Kidney (tissue), 13 donors: ENCODE measurements at regions not wholly inside any gene's neighbourhood (a gene's known extent, or its start where the extent isn't known, plus 50 kb on each side); places are given as distances from the start of the nearest gene placed in this dataset.

Source experiments
- DNase-seq, 5 donors: peaks; one replicate each; pipeline ENCODE4 v3.0.0-alpha.2; 2013 to 2020
- FAIRE-seq: peaks from 2 replicates; lab custom pipeline; 2012; peaks lifted over from hg19 to GRCh38; lab: Jason Lieb, UNC
- H3K27ac ChIP-seq, 2 donors: one replicate each; pipeline ENCODE4 v1.7.0; 2013; ENCODE audit warnings: low read depth in 2 of 2, low read length in 2 of 2, inconsistent platforms in 1 of 2
- H3K27me3 ChIP-seq: one replicate; pipeline ENCODE4 v1.7.1; 2013; ENCODE audit warnings: low read length, inconsistent platforms; ENCODE audit not compliant: control insufficient read depth, insufficient read depth
- H3K36me3 ChIP-seq, 3 donors: one replicate each; pipeline versions ENCODE4 v1.7.0 to v1.7.1; 2013; ENCODE audit warnings: low read length in 3 of 3, control low read depth in 1 of 3, inconsistent platforms in 1 of 3; ENCODE audit not compliant: insufficient read depth in 3 of 3, control insufficient read depth in 2 of 3
- H3K4me1 ChIP-seq, 3 donors: one replicate each; pipeline versions ENCODE4 v1.7.0 to v1.7.1; 2013; ENCODE audit warnings: low read length in 3 of 3, inconsistent platforms in 1 of 3, low read depth in 1 of 3; ENCODE audit not compliant: control insufficient read depth in 2 of 3, insufficient read depth in 2 of 3
- H3K4me3 ChIP-seq, 3 donors: one replicate each; pipeline versions ENCODE4 v1.7.0 to v1.8.1; 2013; ENCODE audit warnings: low read length in 3 of 3, control low read depth in 1 of 3, inconsistent platforms in 1 of 3
- H3K9ac ChIP-seq, 3 donors: one replicate each; pipeline versions ENCODE4 v1.7.0 to v1.7.1; 2013; ENCODE audit warnings: low read length in 3 of 3, control low read depth in 1 of 3, inconsistent platforms in 1 of 3
- H3K9me3 ChIP-seq, 3 donors: one replicate each; pipeline versions ENCODE4 v1.7.0 to v1.7.1; 2013; ENCODE audit warnings: low read length in 3 of 3, control low read depth in 1 of 3, inconsistent platforms in 1 of 3; ENCODE audit not compliant: control insufficient read depth in 2 of 3, insufficient read depth in 1 of 3
- intact Hi-C: fragments of 100-400 bp; cut with DNase I; formaldehyde crosslinking; loops from one replicate; pipeline ENCODE4 v1.11.1; 2022
- TF ChIP-seq, protein P1 (sequence below): IDR thresholded peaks from 3 replicates; pipeline ENCODE4 v1.5.1; 2012; ENCODE audit warnings: mild to moderate bottlenecking, moderate library complexity, borderline replicate concordance; ENCODE audit not compliant: insufficient read depth; ENCODE audit errors: extremely low read depth
- donor health status: control.
- donor health status: control.
- donor health status: control.
- donor health status: control.
- donor health status: control.
- donor health status: DM: yes; HTN: yes; CAD: no.
- donor health status: Normal renal cell carcinoma (clear cell type).

GRCh38 chr12:114045349-114045748 lies 79.2 kb upstream of the RBM19 start:
- peak in 1 of 5 donors; percentile 3 for DNase-seq
- TF ChIP-seq, protein P1, sequence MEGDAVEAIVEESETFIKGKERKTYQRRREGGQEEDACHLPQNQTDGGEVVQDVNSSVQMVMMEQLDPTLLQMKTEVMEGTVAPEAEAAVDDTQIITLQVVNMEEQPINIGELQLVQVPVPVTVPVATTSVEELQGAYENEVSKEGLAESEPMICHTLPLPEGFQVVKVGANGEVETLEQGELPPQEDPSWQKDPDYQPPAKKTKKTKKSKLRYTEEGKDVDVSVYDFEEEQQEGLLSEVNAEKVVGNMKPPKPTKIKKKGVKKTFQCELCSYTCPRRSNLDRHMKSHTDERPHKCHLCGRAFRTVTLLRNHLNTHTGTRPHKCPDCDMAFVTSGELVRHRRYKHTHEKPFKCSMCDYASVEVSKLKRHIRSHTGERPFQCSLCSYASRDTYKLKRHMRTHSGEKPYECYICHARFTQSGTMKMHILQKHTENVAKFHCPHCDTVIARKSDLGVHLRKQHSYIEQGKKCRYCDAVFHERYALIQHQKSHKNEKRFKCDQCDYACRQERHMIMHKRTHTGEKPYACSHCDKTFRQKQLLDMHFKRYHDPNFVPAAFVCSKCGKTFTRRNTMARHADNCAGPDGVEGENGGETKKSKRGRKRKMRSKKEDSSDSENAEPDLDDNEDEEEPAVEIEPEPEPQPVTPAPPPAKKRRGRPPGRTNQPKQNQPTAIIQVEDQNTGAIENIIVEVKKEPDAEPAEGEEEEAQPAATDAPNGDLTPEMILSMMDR: no peak
- intact Hi-C loops: no loop called here

GRCh38 chr12:114041590-114041989 lies 75.5 kb upstream of the RBM19 start:
- intact Hi-C loops: no loop called here
- H3K27me3 ChIP-seq: no peaks in the 10 kb centered on the region

More at GRCh38 chr12:114045349-114045748, 79.2 kb upstream of the RBM19 start:
- Histone ChIP-seq H3K27ac (no peak overlapping the region), H3K4me1 (no peaks in the 10 kb centered on the region), H3K27me3 (no peaks in the 10 kb centered on the region), H3K36me3 (no peaks in the 10 kb centered on the region), H3K9ac (no peak overlapping the region), H3K9me3 (peaks cover 0 to 4% (median 0%) of the 10 kb centered on the region in 3 donors), H3K4me3 (no peak overlapping the region)
- no peak for FAIRE-seq

DNA sequence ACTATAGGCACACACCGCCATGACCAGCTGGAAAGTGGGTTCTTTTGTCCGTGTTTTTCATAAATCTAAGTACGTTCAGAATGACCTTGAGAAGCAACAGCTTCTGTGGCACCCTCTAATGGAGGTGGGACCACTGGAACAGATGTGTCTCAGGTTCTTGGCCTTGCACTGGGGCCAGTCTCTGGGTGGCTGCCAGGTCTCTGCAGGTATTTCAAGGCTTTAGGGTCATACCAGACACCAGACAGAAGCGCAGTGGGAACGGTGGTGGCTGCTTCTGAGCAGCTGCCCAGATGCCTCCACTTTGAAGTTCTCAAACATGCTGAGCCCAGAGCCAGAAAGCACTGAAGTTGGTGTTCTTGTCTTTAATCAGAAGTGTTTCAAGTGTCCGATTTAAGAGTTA lies 75.0 kb upstream of the RBM19 start:
- no peak for FAIRE-seq

More at GRCh38 chr12:114041590-114041989, 75.5 kb upstream of the RBM19 start:
- Histone ChIP-seq H3K36me3 (no peaks in the 10 kb centered on the region), H3K27ac (no peak overlapping the region), H3K4me3 (no peak overlapping the region), H3K4me1 (no peaks in the 10 kb centered on the region), H3K9ac (no peak overlapping the region), H3K9me3 (no peaks in the 10 kb centered on the region)
- FAIRE-seq (no peak), DNase-seq (no peak)
- TF ChIP-seq, protein P1: no peak

More for the DNA sequence above, 75.0 kb upstream of the RBM19 start:
- no peak for DNase-seq
- H3K4me3 ChIP-seq: no peak overlapping the region
- H3K9me3 ChIP-seq: no peaks in the 10 kb centered on the region
- H3K4me1 ChIP-seq: no peaks in the 10 kb centered on the region
- TF ChIP-seq, protein P1: no peak
- H3K27ac ChIP-seq: no peak overlapping the region
- intact Hi-C loops: no loop called here
- no peak overlapping the region for H3K9ac ChIP-seq
- no peaks in the 10 kb centered on the region for H3K36me3 ChIP-seq
- H3K27me3 ChIP-seq: no peaks in the 10 kb centered on the region
